ENCODE measurements at regions not wholly inside any gene's neighbourhood (a gene's known extent, or its start where the extent isn't known, plus 50 kb on each side); places are given as distances from the start of the nearest gene placed in this dataset.

GRCh38 chr7:1311406-1312135 is 78.9 kb downstream of the UNCX start:
- Mint-ChIP-seq H3K27ac (no peak overlapping the region), H3K9me3 (ENCODE audit: low read depth) (no peaks in the 10 kb centered on the region), H3K36me3 (no peaks in the 10 kb centered on the region), H3K4me3 (no peak overlapping the region), H3K27me3 (peaks cover under 1% of the 10 kb centered on the region), H3K4me1 (ENCODE audit: low read depth) (no peaks in the 10 kb centered on the region)

- Mint-ChIP-seq H3K27ac (no peak overlapping the region), H3K4me3 (no peak overlapping the region), H3K36me3 (no peaks in the 10 kb centered on the region)
Measured at GRCh38 chr7:1312136-1313070, 79.7 kb downstream of the UNCX start.

GRCh38 chr7:1313613-1314012 is 80.9 kb downstream of the UNCX start:
- H3K36me3 Mint-ChIP-seq: no peaks in the 10 kb centered on the region
- H3K27ac Mint-ChIP-seq: no peak overlapping the region
- peaks cover 3% of the 10 kb centered on the region for H3K27me3 Mint-ChIP-seq
- no peaks in the 10 kb centered on the region for H3K4me1 Mint-ChIP-seq (ENCODE audit: low read depth)
- H3K4me3 Mint-ChIP-seq: no peak overlapping the region
- H3K9me3 Mint-ChIP-seq (ENCODE audit: low read depth): no peaks in the 10 kb centered on the region

More at GRCh38 chr7:1312136-1313070, 79.7 kb downstream of the UNCX start:
- no peaks in the 10 kb centered on the region for H3K9me3 Mint-ChIP-seq (ENCODE audit: low read depth)
- H3K27me3 Mint-ChIP-seq: no peaks in the 10 kb centered on the region
- no peaks in the 10 kb centered on the region for H3K4me1 Mint-ChIP-seq (ENCODE audit: low read depth)

DNA sequence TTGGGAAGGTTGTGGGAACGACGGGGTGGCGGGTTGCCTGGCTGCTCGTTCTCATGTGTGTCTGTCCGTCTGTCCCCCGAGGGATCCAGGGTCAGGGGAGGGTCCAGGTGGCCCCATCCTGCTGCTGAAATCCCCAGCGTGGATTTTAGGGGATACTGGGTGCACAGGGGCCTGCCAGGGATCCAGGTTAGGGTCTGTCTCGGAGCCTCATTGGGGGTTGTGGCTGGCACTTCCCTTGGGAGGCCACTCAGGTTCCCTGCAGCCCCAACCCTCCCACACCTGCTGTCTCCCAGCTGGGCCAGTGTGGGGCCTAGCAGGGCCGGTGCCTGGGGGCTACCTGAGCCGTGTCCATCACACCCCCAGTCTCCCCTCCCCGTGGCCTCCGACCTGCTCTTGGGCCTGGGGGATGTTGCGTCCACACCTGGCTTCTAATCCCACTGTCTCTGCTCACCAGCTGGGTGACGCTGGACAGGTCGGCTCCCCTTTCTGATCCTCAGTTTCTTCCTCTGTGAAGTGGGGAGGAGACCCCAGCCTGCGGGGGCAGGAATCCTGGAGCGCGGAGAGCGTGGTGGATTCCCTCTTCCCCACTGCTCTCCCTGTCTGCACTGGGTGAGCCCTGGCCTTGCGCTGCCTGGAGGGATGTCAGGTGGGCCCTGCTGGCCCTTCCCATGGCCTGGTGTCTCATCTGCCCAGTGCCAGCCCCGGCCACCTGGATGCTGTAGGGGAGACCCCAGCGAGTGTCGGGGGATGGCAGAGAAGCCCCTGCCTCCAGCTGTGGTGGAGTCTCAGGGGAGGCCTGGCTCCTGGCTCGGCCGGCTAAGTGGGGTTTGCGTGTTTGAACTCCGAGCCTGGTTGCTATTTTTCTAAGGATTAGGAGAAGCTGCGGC is 81.6 kb downstream of the UNCX start:
- H3K36me3 Mint-ChIP-seq: no peaks in the 10 kb centered on the region
- H3K4me1 Mint-ChIP-seq (ENCODE audit: low read depth): no peaks in the 10 kb centered on the region
- no peaks in the 10 kb centered on the region for H3K9me3 Mint-ChIP-seq (ENCODE audit: low read depth)
- H3K4me3 Mint-ChIP-seq: no peak overlapping the region
- peaks cover 3% of the 10 kb centered on the region for H3K27me3 Mint-ChIP-seq
- H3K27ac Mint-ChIP-seq: no peak overlapping the region

DNA sequence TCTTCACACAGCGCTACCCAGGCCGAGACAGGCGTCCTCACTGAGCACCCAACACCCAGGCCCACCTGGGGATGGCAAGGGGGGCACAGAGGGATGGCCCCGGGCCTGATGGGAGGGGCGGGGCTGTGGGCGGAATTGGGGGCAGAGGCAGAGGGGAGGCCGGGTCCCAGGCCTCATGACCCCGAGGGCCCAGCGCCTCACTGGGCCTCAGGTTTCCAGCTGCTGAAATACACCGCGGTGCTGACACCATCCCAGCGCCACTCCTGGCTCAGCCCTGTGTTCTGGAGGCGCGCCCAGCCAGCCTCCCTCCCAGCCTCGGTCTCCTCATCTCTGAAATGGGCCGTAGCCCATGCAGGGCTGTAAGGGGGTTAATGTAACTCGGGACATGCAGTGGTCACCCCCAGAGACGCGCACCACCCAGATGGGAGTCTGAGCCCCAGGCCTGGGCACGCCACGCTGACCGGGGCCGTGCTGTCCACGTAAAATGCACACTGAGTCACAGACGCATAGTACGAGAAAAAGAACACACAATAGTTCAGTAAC is 82.3 kb downstream of the UNCX start:
- Mint-ChIP-seq H3K27ac (no peak overlapping the region), H3K9me3 (ENCODE audit: low read depth) (no peaks in the 10 kb centered on the region), H3K4me1 (ENCODE audit: low read depth) (no peaks in the 10 kb centered on the region), H3K36me3 (no peaks in the 10 kb centered on the region), H3K4me3 (no peak overlapping the region), H3K27me3 (peaks cover 3% of the 10 kb centered on the region)

GRCh38 chr7:1316086-1316485 is 83.4 kb downstream of the UNCX start:
- Mint-ChIP-seq H3K9me3 (ENCODE audit: low read depth) (no peaks in the 10 kb centered on the region), H3K27me3 (peaks cover 3% of the 10 kb centered on the region), H3K27ac (no peak overlapping the region), H3K36me3 (no peaks in the 10 kb centered on the region), H3K4me1 (ENCODE audit: low read depth) (no peaks in the 10 kb centered on the region), H3K4me3 (no peak overlapping the region)

- Mint-ChIP-seq H3K4me3 (no peak overlapping the region), H3K9me3 (ENCODE audit: low read depth) (no peaks in the 10 kb centered on the region), H3K27me3 (peaks cover 3% of the 10 kb centered on the region), H3K36me3 (no peaks in the 10 kb centered on the region), H3K27ac (no peak overlapping the region), H3K4me1 (ENCODE audit: low read depth) (no peaks in the 10 kb centered on the region)
Measured at GRCh38 chr7:1317646-1318045, 85.0 kb downstream of the UNCX start.

GRCh38 chr7:1318051-1318450 is 85.4 kb downstream of the UNCX start:
- Mint-ChIP-seq H3K27ac (no peak overlapping the region), H3K36me3 (no peaks in the 10 kb centered on the region), H3K9me3 (ENCODE audit: low read depth) (no peaks in the 10 kb centered on the region), H3K4me3 (no peak overlapping the region), H3K27me3 (peaks cover 3% of the 10 kb centered on the region), H3K4me1 (ENCODE audit: low read depth) (no peaks in the 10 kb centered on the region)

DNA sequence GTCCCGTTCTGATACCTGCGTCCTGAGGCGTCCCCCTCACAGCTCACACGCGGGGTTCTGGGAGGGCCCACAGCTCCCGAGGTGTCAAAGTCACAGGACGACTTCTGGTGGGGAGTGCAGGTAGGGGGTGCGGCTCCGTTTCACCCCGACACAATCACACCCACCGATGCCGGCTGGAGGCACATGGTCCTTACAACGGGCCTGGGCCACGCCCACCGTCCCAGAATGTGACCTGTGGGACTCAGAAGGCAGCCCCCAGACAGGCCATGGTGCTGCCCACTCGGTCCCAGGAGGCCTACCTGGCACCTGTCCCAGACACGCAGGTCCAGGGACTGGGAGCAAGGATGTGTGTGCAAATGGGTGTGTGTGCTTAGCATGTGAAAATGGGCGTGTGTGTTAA is 86.0 kb downstream of the UNCX start:
- H3K4me1 Mint-ChIP-seq (ENCODE audit: low read depth): no peaks in the 10 kb centered on the region
- H3K27ac Mint-ChIP-seq: no peak overlapping the region
- H3K4me3 Mint-ChIP-seq: no peak overlapping the region
- peaks cover 5% of the 10 kb centered on the region for H3K27me3 Mint-ChIP-seq
- H3K36me3 Mint-ChIP-seq: no peaks in the 10 kb centered on the region
- no peaks in the 10 kb centered on the region for H3K9me3 Mint-ChIP-seq (ENCODE audit: low read depth)

- no peaks in the 10 kb centered on the region for H3K4me1 Mint-ChIP-seq (ENCODE audit: low read depth)
- H3K9me3 Mint-ChIP-seq (ENCODE audit: low read depth): no peaks in the 10 kb centered on the region
- H3K27me3 Mint-ChIP-seq: peaks cover 5% of the 10 kb centered on the region
- no peak overlapping the region for H3K27ac Mint-ChIP-seq
- no peaks in the 10 kb centered on the region for H3K36me3 Mint-ChIP-seq
- H3K4me3 Mint-ChIP-seq: no peak overlapping the region
Measured at GRCh38 chr7:1320616-1321240, 88.1 kb downstream of the UNCX start.

GRCh38 chr7:1321411-1322239 is 89.0 kb downstream of the UNCX start:
- H3K27me3 Mint-ChIP-seq: peaks cover 6% of the 10 kb centered on the region
- no peaks in the 10 kb centered on the region for H3K36me3 Mint-ChIP-seq
- no peaks in the 10 kb centered on the region for H3K9me3 Mint-ChIP-seq (ENCODE audit: low read depth)
- H3K27ac Mint-ChIP-seq: no peak overlapping the region
- H3K4me1 Mint-ChIP-seq (ENCODE audit: low read depth): no peaks in the 10 kb centered on the region
- H3K4me3 Mint-ChIP-seq: no peak overlapping the region

DNA sequence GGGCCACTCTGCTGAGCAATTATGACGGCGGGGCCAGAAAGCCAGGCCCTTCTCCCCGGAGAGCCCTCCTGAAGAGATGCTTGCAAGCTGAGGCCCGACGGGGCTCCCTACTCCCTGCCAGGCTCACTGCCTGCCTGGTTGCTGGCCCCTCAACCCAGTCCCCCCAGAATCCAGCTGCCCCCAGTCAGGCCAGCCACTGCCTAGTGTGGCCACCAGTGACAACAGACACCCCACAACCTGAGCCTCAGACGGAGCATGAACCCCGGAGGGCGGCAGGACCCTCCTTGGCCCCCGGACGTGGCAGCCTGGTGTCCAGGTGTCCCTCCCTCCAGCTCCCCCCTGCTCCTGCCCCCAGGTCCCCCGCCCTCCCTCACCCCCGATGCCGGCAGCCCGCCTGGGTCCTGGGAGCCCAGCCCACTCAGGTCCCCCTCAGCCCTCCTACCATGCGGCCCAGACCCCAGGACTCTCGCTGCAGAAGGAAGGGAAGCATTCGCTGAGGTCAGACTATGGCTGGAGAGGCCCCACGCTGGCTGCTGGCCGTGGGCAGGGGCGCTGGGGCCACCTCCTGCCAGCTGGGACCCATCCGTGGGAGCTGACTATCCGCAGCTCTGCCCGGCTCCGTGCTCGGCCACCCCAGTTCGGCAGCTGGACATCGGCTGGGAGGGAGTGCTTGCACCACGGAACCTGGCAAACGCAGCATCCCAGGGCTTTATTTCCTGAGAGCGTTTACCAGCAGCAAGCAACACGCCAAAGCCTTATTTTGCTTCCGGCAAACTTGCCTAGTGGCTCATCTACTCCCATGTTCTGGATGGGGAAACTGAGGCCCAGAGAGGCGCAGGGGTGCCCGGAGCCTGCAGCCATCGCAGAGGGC is 89.8 kb downstream of the UNCX start:
- Mint-ChIP-seq H3K36me3 (no peaks in the 10 kb centered on the region), H3K4me3 (no peak overlapping the region), H3K27me3 (peaks cover 7% of the 10 kb centered on the region), H3K9me3 (ENCODE audit: low read depth) (no peaks in the 10 kb centered on the region), H3K4me1 (ENCODE audit: low read depth) (no peaks in the 10 kb centered on the region), H3K27ac (no peak overlapping the region)

All from activated naive CD8-positive, alpha-beta T cell (primary cell).